HG02943 (cell line): ENCODE measurements at regions not wholly inside any gene's neighbourhood (a gene's known extent, or its start where the extent isn't known, plus 50 kb on each side); places are given as distances from the start of the nearest gene placed in this dataset.

Experiments
- ATAC-seq: cut with Tn5 transposase; IDR thresholded peaks from one replicate; pipeline ENCODE4 v1.9.1; 2021; ENCODE audit warnings: mild to moderate bottlenecking, low read depth, moderate library complexity; ENCODE audit not compliant: unreplicated experiment

- ATAC-seq = no peak
These were observed 130.9 kb downstream of the PALM2AKAP2 start for GRCh38 chr9:109910671-109911518.

GRCh38 chr9:109912082-109912582, 132.1 kb downstream of the PALM2AKAP2 start:
- no peak for ATAC-seq

DNA sequence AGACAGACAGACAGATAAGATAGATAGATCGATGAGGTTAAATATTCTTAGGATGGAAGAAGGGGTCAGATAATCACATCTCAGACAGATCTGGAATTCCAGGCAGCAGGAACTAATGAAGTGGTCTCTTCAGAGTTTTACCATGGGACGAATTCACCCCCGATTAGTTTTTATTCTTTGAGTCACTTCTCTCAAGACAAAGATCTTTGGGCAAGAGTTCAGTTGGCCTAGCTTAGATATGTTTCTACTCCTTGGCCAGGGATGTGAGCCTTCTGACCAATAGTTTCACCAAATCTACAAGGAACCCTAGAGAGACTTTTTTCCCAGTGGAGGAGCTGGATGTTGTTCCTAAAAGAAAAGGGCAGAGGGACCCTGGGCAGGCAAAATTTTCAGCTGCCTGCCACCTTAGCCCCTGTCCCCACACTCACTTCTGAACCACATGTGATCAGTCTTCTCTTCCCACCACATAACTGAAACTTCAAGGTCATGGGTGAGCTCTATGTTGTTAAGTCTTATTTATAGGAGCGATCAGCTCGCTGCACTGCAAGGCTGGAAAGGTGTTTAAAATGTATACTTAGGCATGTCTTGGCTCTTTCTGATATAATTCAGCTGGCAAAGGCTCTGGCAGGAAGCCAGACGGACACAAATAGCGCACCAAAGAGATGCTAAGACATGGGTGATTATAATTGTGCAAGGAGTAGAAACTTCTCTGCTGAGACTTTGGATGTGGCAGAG, 132.9 kb downstream of the PALM2AKAP2 start:
- ATAC-seq = no peak

DNA sequence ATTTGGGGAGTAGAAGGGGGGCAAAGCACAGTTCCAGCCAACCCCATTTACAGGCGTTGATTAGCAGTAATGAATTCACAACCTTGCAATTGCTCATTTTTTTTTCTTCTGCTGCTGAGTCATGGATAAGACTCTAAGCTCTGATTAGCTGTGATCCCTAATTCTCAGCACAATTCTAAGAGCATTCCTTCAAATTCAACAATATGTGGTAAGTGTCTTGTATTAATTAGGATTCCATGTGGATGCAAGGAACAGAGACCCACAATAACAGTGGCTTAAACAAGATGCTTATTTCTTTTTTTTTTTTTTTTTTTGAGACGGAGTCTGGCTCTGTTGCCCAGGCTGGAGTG, 133.4 kb downstream of the PALM2AKAP2 start:
- no peak for ATAC-seq

DNA sequence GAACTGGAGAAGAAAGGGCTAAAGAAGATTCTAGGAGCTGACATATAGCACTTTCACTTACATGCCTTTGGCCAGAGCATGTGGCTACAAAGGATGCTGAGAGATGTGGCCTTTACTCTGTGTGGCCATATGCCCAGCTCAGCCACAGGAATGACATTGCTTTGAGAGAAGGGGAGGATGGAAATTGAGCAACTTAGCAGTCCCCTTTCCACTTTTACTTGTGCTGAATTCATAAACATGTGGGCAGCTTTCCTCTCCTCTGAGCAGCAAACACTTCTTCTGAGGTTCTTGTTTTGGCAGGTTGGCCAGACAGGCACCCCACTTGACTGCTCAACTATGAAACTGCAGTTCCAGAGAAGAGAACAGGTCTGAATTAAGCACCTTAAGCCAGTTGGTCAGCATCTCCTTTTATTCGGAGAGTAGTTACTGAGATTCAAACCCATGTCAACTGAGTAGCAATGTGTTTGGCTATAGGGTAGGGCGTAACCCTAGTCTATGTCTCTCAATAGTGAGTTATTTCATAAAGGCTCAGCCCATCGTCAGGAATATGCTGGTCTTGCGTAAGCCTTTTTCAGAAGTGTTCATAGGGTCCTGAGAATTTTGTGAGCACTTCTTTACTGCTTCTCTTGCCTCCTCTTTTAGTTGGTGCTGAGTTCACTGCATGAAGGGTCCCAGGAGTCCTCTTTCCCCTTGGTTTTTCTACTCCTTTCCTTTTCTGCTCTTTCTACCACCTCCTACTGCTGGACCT, 134.5 kb downstream of the PALM2AKAP2 start:
- ATAC-seq = peak; percentile 45

DNA sequence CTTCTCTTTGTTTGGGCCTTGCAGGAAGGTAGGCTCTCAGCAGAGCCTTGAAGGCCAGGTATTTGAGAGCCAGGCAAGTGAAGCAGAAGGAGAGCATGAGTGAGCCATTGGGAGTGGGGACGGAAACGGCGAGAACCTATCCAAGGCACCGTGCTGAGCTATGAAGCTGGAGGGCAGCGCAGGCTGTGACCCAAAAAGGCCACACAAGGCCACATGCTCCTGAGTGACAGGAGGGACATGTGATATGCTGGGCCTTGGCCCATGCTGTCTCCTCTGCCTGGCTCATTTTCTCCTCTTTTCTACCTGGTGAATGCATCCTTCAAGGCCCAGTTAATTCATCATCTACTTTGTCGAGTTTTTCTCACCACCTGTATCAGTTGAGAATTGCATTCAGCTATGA, 136.3 kb downstream of the PALM2AKAP2 start:
- ATAC-seq = no peak

- ATAC-seq = no peak
These were observed 138.6 kb downstream of the PALM2AKAP2 start for GRCh38 chr9:109918339-109919163.

- ATAC-seq = no peak
These were observed 139.9 kb downstream of the PALM2AKAP2 start for GRCh38 chr9:109919736-109920408.

GRCh38 chr9:109922617-109923470, 142.8 kb downstream of the PALM2AKAP2 start:
- no peak for ATAC-seq

DNA sequence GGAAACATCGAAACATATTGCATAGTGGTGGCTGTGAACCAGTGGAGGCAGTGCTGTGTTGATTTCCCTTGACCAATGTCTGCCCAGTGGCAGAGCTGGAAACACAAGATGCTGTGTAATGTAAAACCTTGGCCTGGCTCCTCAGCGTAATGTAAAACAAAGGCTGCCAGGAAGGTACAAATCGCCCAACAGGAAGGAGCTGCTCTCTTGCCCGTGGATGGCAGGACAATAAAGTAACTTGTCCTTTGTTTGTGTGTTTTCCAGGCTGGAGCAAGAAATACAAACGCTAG, 143.4 kb downstream of the PALM2AKAP2 start:
- ATAC-seq = no peak

DNA sequence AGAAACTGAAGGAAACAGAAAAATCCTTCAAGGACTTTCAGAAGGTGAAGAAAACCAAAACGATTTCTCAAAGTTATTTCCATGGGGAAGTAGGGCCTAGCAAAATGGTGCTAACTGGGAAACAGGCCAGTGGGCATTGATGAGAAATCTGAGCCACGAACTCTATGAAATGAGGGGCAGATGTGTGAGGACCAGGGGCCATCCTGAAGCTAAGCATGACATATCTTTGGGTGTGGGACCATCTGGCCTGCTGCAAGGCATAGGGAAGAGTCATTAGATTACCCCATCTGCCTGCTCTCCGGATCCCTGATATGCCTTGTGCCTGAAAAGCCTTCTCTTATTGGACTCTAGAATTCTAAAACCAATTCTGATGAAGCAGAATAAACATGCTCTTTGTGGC, 143.8 kb downstream of the PALM2AKAP2 start:
- no peak for ATAC-seq

GRCh38 chr9:109925799-109926198, 145.8 kb downstream of the PALM2AKAP2 start:
- no peak for ATAC-seq

DNA sequence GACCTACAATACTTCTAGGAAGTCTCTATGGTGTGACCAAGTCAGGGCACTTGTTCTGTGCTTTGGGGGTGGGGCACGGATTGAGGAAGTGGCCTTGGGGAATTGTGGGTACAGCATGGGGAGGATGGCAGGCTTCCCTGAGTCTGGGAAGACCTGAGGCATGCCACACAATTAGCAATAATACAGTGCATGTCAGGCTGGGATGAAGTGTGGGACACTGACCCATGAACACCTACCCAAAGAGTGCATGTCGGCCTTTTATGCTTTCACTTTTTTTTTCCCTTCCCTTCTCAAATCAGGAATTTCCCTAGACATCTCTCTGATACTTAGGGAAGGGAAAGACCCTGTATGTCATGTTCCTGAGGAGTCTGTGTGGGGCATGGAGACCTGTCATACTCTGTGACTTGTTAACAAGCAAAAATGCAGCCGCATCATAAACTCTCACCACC, 146.4 kb downstream of the PALM2AKAP2 start:
- ATAC-seq = no peak

DNA sequence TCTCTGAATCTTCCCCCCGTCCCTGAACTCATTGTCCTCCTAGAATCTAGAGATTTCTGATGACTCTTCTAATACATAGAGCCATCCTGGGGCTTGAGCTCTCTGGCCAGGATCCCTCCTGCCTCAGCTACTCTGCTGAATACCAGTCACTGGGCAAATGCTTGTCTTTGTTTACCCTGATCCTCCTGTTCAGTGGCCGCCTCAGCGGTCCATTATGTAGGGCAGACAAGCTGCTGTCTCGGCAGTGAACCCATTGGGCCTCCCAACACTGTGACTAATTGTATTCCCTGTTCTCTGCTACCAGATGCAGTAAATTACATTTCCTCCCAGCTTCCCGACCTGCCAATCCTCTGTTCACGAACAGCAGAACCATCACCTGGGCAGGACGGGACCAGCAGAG, 151.6 kb downstream of the PALM2AKAP2 start:
- ATAC-seq = no peak

DNA sequence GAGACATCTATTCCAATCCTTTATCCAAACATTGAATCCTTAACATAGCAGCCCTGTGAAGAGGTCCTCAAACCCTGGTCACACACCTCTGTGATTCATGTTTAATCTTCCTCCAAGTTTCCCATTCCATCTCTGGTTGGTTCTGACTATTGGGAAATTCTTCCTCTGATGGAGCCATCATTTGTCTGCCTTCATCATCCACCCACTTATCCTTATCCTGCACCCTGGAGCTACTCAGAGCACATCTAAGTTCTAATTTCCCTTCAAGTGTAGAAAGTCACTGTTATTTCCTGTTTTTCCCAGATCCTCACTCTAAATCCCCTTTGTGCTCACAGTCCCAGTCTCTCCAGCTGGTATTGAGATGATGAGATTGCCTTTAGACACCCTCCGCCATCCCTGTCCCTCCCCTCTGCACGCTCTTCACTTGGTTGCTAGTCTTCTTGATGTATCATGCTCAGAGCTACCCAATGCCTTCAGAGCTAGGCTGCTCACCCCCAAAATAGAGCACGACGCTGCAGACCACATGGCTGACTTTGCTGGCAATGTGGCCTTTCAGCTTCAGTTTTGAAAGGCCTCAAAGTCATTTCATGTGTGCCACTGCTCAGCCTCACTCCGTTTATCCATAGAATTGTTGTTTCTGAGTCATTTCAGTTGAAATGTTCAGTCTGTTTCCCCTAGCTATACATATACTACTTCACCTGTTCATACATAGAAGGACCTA, 154.3 kb downstream of the PALM2AKAP2 start:
- no peak for ATAC-seq

DNA sequence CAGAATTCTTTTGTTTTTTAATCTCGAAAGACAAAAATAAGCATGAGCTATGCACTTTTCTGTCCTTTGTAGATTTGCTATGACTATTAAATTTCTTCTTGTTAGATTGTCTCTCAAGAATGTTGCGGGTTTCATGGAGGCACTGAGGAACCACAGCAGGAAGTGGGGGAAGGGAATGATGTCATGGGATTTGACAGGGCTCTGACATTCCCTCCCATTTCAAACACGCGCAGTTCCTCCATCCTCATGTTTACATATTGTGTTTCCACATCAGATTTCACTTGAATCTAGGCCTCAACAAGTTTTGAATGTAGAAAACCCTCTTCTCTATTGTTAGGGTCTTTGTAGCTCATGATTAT, 154.8 kb downstream of the PALM2AKAP2 start:
- ATAC-seq = no peak

GRCh38 chr9:109935406-109936087, 155.5 kb downstream of the PALM2AKAP2 start:
- ATAC-seq = no peak
